GF-D8 (cell line): ENCODE measurements at regions not wholly inside any gene's neighbourhood (a gene's known extent, or its start where the extent isn't known, plus 50 kb on each side); places are given as distances from the start of the nearest gene placed in this dataset.

Experiments
- DNase-seq: peaks from one replicate; lab custom pipeline; 2025; lab: John Stamatoyannopoulos, UW

GRCh38 chr2:71791501-71792135 is 338.3 kb downstream of the DYSF start:
- no peak for DNase-seq

- no peak for DNase-seq
Measured at GRCh38 chr2:71791061-71791450, 337.7 kb downstream of the DYSF start.

GRCh38 chr2:71790226-71791060 is 337.1 kb downstream of the DYSF start:
- DNase-seq, result no peak

- no peak for DNase-seq
Measured at GRCh38 chr2:71789556-71790204, 336.3 kb downstream of the DYSF start.

- no peak for DNase-seq
Measured at GRCh38 chr2:71788601-71789240, 335.4 kb downstream of the DYSF start.

- no peak for DNase-seq
Measured at GRCh38 chr2:71788186-71788525, 334.8 kb downstream of the DYSF start.

- no peak for DNase-seq
Measured at GRCh38 chr2:71787476-71788185, 334.3 kb downstream of the DYSF start.

GRCh38 chr2:71787108-71787415 is 333.7 kb downstream of the DYSF start:
- DNase-seq, result no peak

GRCh38 chr2:71786291-71787107 is 333.1 kb downstream of the DYSF start:
- DNase-seq, result no peak

- no peak for DNase-seq
Measured at GRCh38 chr2:71785516-71785981, 332.2 kb downstream of the DYSF start.

- no peak for DNase-seq
Measured at GRCh38 chr2:71784734-71785511, 331.6 kb downstream of the DYSF start.

- DNase-seq, result no peak
Measured at GRCh38 chr2:71783815-71784214, 330.5 kb downstream of the DYSF start.

GRCh38 chr2:71783215-71783614 is 329.9 kb downstream of the DYSF start:
- DNase-seq, result no peak

- DNase-seq, result no peak
Measured at GRCh38 chr2:71782323-71782722, 329.0 kb downstream of the DYSF start.

- DNase-seq, result no peak
Measured at GRCh38 chr2:71781695-71782228, 328.4 kb downstream of the DYSF start.

GRCh38 chr2:71780162-71780561 is 326.8 kb downstream of the DYSF start:
- DNase-seq, result no peak

- no peak for DNase-seq
Measured at GRCh38 chr2:71779774-71780105, 326.4 kb downstream of the DYSF start.

- no peak for DNase-seq
Measured at GRCh38 chr2:71778936-71779773, 325.8 kb downstream of the DYSF start.

- DNase-seq, result no peak
Measured at GRCh38 chr2:71778514-71778913, 325.2 kb downstream of the DYSF start.
